Right lobe of liver (tissue), 4 donors: ENCODE measurements at regions not wholly inside any gene's neighbourhood (a gene's known extent, or its start where the extent isn't known, plus 50 kb on each side); places are given as distances from the start of the nearest gene placed in this dataset.

Experiments used
- POLR2A ChIP-seq: fragments of 450-650 bp; IDR thresholded peaks from one replicate; pipeline ENCODE4 v1.6.1; 2017; ENCODE audit warnings: antibody characterized with exemption, mild to moderate bottlenecking
- TF ChIP-seq, protein P1 (sequence below), 4 donors: fragments of 200-600 bp in 3 of 4; fragments of 450-650 bp in 1 of 4; IDR thresholded peaks; one replicate each; pipeline versions ENCODE4 v1.5.1 to v1.8.0; 2016 to 2022; ENCODE audit warnings: antibody characterized with exemption in 4 of 4, mild to moderate bottlenecking in 2 of 4
- donor health status: DM: no; HTN: no; CAD: no.
- donor health status: DM: no; HTN: no; CAD: no.
- donor health status: DM: no; HTN: yes; CAD: no.

DNA sequence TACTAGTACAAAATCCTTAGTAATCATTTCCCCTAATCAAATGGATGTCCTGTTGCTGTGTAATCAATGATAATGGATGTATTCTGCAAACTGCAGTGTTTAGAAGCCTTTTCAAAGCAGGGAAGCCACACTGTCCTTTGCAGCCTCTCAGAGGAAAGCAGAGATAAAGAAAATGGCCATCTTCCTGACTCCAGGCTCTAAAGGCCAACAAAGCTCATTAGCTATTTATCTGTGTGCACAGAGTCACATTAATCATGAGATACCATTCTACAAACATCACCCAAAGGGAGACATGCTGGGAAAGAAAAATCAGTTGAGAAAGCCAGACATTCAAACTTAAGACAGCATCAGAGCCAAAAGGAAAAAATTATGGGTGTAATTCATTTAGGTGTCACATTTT, 165.0 kb downstream of the RAD51AP2 start:
- TF ChIP-seq, protein P1, sequence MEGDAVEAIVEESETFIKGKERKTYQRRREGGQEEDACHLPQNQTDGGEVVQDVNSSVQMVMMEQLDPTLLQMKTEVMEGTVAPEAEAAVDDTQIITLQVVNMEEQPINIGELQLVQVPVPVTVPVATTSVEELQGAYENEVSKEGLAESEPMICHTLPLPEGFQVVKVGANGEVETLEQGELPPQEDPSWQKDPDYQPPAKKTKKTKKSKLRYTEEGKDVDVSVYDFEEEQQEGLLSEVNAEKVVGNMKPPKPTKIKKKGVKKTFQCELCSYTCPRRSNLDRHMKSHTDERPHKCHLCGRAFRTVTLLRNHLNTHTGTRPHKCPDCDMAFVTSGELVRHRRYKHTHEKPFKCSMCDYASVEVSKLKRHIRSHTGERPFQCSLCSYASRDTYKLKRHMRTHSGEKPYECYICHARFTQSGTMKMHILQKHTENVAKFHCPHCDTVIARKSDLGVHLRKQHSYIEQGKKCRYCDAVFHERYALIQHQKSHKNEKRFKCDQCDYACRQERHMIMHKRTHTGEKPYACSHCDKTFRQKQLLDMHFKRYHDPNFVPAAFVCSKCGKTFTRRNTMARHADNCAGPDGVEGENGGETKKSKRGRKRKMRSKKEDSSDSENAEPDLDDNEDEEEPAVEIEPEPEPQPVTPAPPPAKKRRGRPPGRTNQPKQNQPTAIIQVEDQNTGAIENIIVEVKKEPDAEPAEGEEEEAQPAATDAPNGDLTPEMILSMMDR (IDR thresholded peaks at IDR 0.05): no peak
- TF ChIP-seq POLR2A: no peak
